HPDE6-E6E7 (cell line): ENCODE measurements at regions not wholly inside any gene's neighbourhood (a gene's known extent, or its start where the extent isn't known, plus 50 kb on each side); places are given as distances from the start of the nearest gene placed in this dataset.

Source experiments
- DNase-seq: peaks from one replicate; pipeline ENCODE4 v3.0.0; 2011; ENCODE audit warnings: missing footprints; ENCODE audit errors: extremely low spot score

DNA sequence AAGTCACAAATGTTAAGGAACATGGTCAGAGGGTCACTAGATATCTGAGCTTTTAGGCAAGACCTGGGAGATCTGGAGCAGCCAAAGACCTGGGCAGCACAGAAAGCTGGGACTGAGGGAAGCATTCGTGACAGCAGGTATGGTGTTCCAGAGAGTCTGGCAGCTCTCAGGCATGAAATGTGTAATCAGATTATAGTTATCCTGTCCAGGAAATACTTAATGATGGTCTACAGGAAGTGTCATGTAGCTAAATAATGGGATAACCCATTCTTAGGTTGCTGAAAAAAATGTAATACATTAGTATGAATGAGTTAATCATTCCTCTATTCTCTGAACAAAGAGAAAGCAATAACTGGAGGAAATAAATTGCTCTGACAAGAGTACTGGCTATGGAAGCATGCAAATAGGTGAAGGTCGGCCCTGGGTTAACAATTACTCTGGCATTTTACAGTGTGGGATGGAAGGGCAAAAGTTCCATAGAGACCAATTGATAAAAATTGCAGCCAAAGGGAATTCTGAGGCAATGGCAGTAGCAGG is 740.5 kb downstream of the CBLN4 start:
- no peak for DNase-seq

DNA sequence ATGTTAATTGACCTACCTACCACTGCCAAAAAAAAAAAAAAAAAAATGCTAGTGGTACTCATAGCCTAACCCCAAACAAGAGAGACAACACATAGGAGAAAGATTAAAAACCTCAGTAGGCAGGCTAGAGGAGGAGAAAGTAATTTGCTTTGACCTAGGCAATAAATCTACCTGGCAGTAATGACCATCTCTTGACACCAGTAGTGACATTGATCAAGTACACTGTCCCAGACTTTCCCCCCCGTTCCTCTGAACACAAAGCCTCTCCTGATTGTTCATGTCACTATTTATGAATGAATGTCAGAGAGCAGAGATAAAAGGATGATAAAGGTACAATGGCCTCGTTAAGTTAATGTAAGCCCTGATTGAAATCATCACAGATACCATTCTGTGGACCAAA is 746.8 kb downstream of the CBLN4 start:
- no peak for DNase-seq

DNA sequence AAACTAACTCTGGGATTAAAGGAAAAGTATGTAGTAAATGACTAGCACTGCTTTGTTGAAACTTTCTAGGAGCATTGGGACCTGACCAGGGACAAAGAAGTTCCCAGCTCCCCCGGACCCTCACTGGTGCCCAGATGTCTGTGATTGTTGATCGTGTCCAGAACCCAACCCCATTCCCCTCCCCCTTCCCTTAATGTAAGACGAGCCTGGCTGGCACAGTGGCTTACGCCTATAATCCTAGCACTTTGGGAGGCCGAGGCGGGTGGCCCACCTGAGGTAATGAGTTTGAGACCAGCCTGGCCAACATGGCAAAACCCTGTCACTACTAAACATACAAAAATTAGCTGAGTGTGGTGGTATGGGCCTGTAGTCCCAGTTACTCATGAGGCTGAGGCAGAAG is 750.3 kb downstream of the CBLN4 start:
- no peak for DNase-seq

DNA sequence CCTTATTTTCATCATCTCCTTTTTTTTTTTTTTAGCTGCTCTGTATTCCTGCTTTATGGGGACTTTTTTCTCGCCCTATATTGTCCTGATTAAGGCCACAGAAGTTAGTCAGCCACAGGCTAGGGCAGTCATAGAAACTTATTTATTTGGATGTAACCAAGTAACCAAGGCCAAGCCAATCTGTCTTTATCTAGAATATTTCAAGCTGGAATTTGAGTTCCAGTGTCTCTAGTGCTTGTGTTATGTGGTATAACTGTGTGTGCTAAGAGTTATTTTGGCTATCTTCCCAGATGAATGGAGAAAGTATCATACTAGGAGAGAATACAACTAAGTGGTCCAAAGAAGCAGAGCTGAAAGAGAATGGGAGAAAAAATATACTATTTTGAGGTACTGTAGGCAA is 751.5 kb downstream of the CBLN4 start:
- DNase-seq: no peak

DNA sequence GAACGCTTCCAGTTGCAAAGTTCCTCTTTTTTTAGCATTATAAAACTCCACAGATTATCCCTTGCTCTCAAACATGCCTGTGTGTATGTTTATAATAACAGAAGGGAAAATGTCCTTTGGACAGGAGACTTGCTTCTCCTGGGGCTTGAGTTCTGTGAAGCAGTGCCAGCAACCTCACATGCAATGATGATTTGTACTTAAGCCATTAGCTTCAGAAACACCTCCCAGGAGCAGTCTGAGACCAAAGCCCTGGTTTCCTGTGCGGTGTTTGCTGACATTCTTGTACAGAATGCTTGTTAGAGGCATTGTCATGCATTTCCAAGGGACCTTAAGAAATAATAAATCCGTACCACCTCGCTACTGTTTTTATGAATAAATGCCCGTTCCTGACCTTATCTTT is 752.8 kb downstream of the CBLN4 start:
- DNase-seq: no peak

DNA sequence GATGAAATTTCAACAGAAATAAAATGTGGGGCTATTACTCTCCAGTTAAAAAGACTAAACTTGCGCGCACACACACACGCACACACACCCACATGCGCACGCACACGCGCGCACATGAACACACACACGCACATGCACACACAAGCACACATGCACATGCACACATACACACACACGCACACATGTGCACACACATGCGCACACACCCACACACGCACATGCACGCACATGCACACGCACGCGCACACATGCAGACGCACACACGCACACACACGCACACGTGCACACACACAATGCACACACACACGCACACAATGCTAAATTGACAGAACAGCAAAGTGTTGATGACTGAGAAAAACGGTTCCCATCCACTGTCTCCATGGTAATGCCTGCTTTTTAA is 754.1 kb downstream of the CBLN4 start:
- no peak for DNase-seq

DNA sequence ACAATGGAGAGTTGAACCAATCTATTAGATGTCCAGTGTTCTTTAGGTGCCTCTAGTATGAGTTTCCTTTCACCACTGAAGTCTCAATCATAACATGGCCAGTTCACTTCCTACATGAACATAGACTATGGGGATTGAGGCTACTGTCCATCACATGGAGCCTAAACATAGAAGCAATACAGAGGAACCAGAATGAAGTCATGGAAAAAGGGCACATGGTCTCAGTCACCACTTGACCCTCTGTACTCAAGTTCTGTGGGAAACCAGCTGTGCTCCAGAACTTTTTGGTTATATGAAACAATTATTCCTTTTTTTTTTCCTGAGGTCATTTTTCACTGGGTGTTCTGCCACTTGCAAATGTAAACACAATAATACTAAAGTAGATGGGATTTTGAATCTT is 762.5 kb downstream of the CBLN4 start:
- DNase-seq: no peak

DNA sequence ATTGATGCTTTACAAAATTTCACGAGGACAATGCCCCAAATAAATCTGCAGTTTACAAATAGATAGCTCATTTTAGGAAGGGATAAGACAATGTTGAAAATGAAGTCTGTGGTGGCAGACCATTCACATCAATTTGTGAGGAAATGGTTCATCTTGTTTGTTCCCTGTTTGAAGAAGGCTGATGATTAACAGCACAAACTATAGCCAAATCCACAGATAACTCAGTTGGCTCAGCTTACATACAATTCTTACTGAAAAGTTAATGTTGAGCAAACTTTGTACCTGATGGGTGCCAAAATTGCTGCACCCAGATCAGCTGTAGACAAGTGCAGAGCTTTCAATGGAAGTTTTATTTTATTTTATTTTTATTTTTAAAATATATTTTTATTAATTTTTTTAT is 763.9 kb downstream of the DOK5 start:
- DNase-seq: no peak

DNA sequence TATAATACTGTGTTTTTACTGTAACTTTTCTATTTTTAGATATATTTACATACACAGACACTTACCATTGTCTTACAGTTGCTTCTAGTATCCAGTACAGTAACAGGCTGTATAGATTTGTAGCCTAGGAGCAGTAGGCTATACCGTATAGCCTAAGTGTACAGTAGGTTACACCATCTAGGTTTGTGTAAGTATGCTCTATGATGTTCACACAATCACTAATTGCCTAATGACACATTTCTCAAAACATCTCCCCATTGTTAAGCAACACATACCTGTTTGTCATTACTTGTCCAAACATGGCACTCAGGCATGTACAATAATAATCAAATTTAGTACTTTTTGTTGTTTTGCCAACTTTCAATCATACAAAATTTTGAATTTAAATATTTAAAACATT is 757.3 kb downstream of the DOK5 start:
- DNase-seq: no peak

DNA sequence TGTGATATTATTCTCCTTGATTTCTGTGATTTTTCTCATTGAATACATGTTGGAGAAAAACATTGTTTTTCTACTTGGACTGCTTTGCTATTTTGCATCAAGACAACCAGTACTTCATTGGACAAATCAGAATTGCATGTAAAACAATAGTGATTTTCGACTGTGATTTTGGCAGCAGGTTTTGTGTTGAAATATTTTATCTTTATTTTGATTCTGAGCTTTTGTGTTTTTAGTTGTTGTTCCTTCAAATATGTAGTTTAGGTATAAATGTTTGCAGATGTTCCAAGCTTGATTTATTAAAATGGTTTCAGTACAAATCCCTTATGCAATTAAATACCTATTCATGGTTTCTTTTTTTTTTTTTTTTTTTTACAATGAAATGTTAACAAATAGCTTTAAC is 754.1 kb downstream of the DOK5 start:
- no peak for DNase-seq

DNA sequence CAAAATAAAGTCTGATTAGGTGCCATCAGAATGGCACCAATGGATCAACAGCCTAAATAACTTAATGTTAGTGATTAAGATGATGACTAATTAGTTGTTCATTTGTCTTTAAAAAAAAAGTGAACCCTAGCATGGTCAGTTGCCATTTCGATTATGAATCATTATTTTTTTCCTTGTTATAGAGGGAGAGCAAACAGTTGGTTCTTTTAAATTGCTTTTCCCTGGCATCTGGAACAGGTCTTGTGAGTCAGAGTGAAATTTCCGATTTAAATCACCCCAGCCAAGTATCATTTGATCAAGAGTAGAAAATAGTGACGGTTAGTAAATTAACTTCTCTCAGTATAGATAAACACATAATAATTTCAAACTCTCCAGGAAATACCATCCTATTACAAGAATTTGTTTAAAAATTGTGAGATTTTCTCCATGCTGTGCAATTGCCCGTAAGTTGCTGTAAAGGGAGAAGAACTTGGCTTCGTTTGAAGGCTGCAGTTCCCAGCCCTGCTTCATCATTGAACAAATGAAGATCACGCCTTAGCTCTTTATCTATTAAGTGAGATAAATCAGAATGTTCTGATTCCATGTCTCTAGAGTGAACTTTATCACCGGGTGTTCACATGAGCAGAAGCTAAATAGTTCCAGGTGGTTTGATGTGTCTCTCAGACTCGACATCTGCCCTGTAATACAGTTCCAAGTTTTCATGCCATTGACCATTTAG is 741.3 kb downstream of the DOK5 start:
- DNase-seq: peak; percentile 33

DNA sequence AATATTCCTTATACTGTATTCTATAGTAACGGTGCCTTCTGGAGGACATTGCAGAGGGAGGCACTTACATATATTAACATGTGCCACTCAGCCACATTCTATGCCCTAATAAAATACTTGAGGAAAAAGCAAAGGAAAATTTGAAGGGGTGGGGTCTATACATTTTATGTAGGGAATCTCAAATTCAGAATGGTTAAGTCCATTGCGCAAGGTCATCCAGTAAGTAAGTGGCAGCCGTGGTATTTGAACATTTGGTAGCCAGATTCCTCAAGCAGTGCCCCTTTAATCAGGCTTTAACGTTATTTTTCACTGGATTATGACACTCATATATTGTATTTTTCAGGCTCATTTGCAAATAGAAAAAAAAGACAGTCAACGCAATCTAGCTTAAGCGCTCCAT is 738.3 kb downstream of the DOK5 start:
- DNase-seq: no peak

DNA sequence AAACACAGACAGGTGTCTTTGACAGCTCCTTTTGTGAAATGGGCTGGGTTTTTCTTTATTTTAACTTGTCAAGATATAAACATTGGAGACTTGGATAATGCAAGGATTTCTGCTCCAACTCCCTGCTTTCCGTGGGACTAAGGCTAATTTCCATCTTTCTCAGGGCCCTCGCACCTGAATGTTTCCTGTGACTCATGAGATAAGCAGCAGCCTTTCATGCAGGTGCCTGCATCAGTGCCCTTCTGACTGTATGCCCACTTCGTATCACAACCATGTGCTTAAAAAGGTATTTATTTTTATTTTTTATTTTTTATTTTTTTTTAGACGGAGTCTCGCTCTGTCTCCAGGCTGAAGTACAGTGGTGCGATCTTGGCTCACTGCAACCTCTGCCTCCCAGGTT is 736.1 kb downstream of the DOK5 start:
- DNase-seq: no peak

DNA sequence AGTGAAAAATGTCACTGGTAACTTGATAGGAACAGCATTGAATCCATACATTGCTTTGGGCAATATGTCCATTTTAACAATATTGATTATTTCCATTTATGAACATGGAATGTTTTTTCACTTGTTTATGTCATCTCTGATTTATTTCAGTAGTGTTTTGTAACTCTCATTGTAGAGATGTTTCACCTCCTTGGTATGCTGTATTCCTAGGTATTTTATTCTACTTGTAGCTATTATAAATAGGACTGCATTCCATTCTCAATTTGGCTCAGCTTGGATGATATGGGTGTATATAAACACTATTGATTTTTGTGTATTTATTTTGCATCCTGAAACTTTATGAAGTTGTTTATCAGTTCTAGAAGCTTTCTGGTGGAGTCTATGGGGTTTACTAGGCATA is 730.3 kb downstream of the DOK5 start:
- DNase-seq: no peak

DNA sequence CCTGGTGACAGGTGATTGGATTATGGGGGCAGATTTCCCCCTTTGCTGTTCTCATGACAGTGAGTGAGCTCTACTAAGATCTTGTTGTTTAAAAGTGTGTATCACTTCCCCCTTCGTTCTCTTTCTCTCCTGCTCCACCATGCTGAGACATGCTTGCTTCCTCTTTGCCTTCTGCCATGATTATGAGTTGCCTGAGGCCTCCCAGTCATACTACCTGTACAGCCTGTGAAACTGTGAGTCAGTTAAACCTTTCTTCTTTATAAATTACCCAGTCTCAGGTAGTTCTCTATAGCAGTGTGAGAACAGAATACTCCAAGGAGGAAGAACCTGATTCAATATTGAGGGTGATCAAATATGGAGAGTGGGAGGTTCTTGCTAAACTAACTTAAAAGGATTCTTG is 724.9 kb downstream of the DOK5 start:
- peak; percentile 62 for DNase-seq

DNA sequence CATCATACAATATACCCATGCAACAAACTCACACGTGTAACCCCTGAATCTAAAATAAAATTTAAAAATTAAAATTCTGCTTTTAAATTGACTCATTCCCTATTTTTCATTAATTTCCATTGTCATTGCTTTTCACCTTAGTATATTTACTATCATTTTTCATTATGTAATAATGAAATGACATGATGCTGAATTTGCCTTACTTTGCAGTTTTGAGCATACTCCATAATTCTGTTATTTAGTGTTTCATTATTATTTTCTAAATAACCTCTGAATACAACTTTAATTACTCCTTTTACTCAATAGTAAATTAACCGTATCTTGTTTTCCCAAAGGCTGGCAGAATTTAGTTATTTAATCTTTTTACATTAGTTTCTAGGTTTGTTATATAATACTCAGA is 719.6 kb downstream of the DOK5 start:
- DNase-seq: no peak

DNA sequence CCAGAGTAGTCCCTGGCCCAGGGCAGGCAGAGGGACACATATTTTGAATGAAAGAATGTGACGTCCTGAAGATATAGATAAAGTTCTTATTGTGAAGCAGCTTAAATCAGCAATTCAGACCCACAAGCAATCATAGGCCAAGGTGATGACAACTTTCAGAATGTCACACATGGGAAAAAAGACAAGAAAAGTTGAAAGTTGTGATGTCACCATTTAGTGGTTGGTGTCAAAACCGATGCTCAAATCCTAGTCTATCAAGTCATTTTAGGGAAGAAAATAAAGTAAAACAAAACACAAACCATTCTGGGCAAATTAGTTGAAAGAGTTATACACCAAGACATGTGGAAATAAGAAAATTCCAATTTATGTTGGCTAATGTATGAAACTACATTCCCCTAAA is 710.8 kb downstream of the DOK5 start:
- DNase-seq: no peak

DNA sequence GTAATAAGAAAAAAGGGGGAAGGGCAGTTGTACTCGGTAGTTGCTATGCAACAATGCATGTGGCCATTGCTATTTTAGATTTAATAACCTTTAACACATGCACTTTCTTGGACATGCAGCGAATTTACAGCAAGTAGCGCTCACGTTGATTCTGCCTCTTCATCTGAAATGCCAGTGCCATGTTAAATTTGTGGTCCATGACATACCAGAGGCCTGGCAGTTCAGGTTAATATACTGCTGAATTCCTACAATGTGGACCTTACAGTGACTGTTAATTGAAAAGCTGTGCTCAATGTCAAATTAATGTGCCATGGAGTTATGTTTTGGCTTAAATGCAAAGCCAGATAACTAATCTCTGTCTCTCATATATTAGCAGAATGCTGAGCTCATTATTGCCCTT is 699.7 kb downstream of the DOK5 start:
- DNase-seq: no peak

DNA sequence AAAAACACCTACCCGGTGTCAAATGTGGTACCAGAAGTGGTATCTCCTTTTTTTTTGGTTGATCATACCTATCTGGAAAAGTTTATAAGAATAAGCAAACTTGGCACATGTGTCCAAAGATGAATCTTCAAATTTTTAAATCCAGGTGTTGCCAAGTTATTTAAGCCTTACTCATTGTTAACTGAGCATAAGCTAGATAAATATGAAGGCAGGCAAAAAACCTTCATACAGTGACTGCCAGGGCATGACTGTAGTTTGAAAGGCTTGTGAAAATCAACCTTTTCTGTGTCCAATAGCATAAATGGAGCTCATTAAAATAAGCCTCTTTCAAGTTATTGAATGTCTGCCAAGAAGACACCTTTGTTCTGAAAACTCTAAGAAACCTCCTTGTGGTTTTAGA is 699.2 kb downstream of the DOK5 start:
- no peak for DNase-seq

DNA sequence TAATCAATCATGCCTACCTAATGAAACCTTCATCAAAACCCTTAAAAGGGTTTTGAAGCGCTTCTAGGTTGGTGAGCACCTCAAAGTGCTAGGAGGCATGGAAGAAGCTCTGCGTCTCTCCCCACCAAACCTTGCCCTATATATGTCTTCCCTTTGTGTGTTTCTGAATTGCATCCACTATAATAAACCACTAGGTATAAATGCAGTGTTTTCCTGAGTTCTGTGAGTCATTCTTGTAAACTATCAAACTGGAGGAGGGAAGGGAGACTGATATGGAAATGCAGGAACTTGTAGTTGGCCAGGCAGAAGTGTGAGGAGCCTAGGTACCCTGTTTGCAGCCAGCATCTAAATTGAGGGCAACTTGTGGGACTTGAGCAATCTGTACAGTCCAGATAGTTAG is 698.8 kb downstream of the DOK5 start:
- DNase-seq: no peak

DNA sequence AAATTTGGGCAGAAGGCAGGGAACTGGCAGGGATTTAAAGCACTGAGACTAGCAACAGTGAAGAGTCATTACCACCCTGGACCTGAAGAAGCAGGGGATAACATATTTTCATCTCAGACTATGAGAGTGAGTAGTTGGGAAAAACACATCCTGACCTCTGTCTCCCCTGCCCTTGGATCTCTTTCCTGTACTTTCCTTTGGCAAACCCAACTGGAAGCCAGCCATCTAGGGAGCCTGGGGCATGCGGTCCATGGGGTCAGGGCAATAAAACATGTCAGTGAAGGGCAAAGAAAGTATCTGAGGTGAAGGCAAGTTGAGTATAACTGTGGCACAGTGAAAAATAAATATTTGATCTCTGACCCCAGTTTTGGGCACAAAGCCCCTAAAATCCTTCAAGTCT is 698.2 kb downstream of the DOK5 start:
- no peak for DNase-seq

DNA sequence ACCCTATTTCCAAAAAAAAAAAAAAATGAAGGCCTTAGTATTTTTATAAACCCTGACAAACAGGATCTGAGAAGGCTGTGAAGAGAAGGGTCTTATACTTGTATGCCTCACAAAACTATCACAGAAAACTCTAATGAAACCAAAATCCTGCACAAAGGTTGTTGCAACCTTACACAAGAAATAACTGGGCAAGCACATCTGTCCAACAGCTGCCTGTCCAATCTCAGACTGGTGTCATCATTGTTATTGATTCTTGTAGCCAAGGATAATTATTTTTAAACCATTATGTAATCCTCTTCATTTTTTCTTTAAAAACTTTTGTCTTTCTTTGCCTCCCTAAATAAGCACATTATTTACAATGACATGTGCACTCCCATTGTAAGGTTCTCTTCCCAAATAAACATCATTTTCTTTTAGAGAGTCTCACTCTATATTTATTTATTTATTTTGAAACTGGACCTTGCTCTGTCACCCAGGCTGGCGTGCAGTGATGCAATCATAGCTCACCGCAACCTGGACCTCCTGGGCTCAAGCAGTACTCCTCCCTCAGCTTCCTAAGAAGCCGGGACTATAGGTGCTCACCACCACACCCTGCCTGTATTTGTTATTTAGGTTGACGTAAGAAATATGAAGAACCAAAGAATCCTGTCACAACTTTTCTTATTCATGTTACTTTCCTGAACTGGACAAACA is 697.1 kb downstream of the DOK5 start:
- DNase-seq: no peak

DNA sequence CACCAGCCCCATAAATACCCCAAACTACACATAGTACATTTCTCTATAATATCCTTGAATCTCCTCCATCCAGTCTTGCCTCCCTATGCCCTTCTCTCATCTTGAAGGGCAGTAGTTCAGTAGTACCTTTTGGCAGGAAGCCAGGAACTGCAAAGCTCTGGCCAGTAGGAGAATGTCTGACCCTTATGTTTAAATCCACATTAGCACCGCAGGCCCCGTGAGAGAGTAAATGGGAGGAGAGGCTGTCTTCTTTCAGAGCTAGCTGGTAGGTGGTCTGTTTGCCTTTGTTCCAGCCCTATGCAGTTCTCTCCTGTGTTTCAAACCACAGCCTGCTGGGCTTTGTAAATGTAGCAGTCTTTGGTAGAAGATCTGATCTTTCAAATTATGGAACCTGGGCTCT is 690.7 kb downstream of the DOK5 start:
- DNase-seq: no peak

DNA sequence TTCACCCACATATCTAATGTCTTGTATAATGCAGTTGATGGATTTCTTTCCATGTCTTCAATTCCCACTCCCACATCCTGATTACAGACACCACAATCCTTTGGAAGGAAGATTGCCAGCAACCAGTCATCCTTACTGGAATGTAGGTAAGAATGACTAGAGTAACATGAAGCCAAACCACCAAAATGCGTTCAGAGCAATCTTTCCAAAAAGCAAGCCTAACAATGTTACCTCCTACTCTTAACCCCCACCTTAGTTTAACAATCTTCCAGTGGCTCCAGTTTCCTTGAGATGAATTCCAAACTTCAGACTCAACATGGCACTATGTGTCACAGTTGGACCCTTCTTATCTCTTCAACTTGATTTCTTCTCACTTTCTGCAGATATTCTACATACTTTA is 685.6 kb downstream of the DOK5 start:
- no peak for DNase-seq
